ENCODE measurements at regions not wholly inside any gene's neighbourhood (a gene's known extent, or its start where the extent isn't known, plus 50 kb on each side); places are given as distances from the start of the nearest gene placed in this dataset.
A peak's percentile ranks its signal among the peaks of the same experiment; 100 is the strongest.

DNA sequence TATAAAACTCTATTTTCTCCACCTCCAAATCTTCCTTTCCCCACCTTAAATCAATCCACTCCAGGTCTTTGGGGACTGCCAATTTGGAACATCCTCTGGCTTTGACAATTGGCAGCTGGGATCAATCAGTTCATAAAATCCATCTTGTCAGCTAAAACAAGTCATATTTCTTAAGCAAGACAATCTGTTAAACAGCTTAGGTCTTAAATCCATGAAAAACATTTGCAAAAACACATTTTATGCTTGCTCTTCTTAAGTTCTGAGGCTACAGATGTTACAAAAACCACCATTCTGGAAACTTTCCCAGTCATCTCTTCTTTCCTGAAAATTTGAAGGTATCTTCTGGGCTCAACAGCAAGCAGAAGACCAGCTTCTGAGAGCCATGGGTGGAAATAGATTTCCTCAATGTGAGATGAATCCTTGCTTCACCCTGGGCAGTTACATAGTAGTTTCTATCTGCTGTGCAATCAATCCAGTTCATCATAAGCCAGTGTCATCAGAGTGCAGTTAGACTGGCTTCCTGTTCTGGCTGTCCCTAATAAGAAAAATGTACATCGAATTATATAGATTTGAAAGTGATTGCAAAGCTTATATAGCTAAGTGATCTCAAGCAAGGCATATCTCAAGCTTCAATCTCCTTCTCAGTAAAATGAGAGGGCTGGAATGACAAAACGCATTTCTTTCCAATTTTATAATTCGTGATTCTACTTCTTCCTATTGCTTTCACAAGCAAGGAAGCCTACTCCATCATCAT is 402.7 kb upstream of the INTU start:
- no peak for TF ChIP-seq CTCF (conservative IDR thresholded peaks at IDR 0.05; ENCODE audit: control insufficient read depth, insufficient read depth, low read depth, low read length)
- H3K4me3 ChIP-seq (ENCODE audit: control insufficient read depth, low read depth, low read length) = no peak overlapping the region
- DNase-seq (ENCODE audit: low read depth) = no peak

DNA sequence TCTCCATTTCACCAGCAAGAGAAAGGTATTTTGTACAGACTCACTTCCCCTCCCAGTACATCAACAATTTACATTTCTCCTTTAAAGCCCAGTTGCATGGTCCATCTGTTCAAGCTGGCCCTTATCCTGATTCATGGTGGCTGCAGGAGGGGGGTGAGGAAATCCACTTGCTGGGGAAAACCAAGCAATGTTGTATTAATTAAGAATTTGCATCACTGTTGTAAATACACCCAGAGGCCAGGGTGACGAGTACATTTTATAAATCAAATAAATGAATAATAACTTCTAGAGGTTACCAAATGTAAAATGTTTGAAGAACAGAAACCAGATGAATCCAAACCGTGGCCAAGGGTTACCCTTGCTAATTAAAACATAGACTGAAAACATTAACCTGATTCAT is 395.9 kb upstream of the INTU start:
- no peak overlapping the region for H3K4me3 ChIP-seq (ENCODE audit: control insufficient read depth, low read depth, low read length)
- peak; percentile 78 for DNase-seq (ENCODE audit: low read depth)
- TF ChIP-seq CTCF (conservative IDR thresholded peaks at IDR 0.05; ENCODE audit: control insufficient read depth, insufficient read depth, low read depth, low read length) = no peak

- no peak for DNase-seq (ENCODE audit: low read depth)
- H3K4me3 ChIP-seq (ENCODE audit: control insufficient read depth, low read depth, low read length) = no peak overlapping the region
- no peak for TF ChIP-seq CTCF (conservative IDR thresholded peaks at IDR 0.05; ENCODE audit: control insufficient read depth, insufficient read depth, low read depth, low read length)
Measured at GRCh38 chr4:127237581-127237980, 395.2 kb upstream of the INTU start.

DNA sequence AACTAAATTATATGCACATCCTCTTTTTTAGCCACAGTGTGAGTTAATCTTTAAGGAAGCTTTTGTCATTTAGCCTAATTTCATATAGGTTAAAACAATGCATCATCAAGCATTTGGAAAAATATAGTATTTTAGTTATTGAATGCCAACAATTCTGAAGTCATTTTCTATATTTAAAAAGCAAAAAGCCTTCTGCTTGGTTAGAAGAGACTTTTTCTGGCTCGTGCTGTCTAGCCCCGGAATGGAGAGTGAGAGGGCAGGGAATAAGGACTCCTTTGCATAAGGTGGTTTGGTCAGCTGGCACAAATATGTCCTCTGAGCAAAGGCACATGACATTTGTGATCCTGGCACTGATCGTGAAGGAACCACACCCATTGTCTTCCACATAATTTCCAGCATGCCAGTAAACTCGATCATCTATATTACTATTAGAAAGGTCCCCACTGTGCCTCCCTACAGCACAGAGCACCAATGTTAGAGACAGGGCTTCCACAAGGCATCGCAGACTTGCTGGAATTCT is 393.7 kb upstream of the INTU start:
- TF ChIP-seq CTCF (conservative IDR thresholded peaks at IDR 0.05; ENCODE audit: control insufficient read depth, insufficient read depth, low read depth, low read length) = no peak
- no peak for DNase-seq (ENCODE audit: low read depth)
- no peak overlapping the region for H3K4me3 ChIP-seq (ENCODE audit: control insufficient read depth, low read depth, low read length)

DNA sequence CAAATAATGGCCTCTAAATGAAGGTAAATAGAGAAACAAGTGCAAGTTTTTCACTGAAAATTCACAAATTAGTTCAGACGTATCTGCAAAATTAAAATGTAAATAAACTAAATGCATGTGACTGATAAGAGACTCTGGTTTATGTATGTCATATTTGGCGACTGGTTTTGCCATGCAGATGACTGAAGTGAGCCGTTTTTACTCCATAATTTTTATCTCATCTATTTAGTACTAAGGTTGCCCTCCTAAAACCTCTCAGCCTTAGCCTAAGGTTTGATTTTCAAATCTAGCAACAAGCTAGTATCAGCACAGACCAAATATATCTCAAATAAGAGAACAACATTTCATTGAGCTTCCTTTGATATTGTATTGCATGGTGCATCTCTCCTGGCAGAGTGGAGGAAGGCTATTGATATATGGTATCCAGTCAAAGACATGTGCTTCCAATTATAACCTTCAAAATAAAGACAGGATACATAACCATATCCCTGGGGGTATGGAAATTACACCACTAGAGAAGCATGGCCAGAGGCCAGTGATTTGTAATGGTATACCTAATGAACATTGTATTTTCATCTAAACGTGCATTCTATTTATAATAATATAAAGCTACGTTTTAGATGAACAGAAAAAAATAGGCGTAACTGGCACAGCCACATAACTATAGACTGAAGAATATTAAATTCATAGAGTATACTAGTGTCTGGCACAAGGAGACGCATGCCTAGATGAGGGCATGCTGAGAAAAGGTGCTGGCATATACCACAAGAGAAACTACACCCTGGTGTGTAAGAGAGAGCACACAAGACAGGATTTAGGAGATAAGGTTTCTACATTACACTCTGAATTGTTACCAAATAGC is 392.6 kb upstream of the INTU start:
- peak; percentile 65 for DNase-seq (ENCODE audit: low read depth)
- no peak overlapping the region for H3K4me3 ChIP-seq (ENCODE audit: control insufficient read depth, low read depth, low read length)
- no peak for TF ChIP-seq CTCF (conservative IDR thresholded peaks at IDR 0.05; ENCODE audit: control insufficient read depth, insufficient read depth, low read depth, low read length)

GRCh38 chr4:127240764-127241105 is 392.0 kb upstream of the INTU start:
- no peak for TF ChIP-seq CTCF (conservative IDR thresholded peaks at IDR 0.05; ENCODE audit: control insufficient read depth, insufficient read depth, low read depth, low read length)
- peak; percentile 61 for DNase-seq (ENCODE audit: low read depth)
- H3K4me3 ChIP-seq (ENCODE audit: control insufficient read depth, low read depth, low read length) = no peak overlapping the region
